ENCODE measurements at regions not wholly inside any gene's neighbourhood (a gene's known extent, or its start where the extent isn't known, plus 50 kb on each side); places are given as distances from the start of the nearest gene placed in this dataset.

DNA sequence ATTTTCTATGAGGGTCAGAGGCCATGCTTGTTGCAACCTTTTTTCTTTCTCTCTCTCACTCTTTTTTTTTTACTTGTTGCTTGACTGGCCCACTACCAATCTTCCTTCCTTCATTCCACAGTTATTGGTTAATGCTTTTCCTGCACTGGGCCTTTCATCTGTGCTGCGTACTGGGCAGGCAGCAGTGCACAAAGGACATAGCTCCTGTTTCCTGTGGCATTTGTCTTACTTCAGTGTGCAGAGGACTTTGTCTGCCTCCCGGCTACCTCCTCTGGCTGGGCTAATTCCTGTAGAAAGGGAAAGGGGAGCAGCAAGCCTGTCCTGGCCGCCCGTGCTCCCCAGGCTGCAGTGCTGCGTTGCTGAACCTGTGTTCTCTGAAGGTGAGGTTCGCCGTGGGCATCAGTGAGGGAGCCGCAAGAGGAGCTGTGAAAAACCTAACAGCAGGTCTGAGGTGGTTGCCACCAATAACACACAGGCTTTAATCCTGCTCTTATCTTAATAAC, 93.7 kb upstream of the RGMA start:
- TF ChIP-seq, protein P1, sequence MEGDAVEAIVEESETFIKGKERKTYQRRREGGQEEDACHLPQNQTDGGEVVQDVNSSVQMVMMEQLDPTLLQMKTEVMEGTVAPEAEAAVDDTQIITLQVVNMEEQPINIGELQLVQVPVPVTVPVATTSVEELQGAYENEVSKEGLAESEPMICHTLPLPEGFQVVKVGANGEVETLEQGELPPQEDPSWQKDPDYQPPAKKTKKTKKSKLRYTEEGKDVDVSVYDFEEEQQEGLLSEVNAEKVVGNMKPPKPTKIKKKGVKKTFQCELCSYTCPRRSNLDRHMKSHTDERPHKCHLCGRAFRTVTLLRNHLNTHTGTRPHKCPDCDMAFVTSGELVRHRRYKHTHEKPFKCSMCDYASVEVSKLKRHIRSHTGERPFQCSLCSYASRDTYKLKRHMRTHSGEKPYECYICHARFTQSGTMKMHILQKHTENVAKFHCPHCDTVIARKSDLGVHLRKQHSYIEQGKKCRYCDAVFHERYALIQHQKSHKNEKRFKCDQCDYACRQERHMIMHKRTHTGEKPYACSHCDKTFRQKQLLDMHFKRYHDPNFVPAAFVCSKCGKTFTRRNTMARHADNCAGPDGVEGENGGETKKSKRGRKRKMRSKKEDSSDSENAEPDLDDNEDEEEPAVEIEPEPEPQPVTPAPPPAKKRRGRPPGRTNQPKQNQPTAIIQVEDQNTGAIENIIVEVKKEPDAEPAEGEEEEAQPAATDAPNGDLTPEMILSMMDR (IDR thresholded peaks at IDR 0.05; ENCODE audit: insufficient read depth, low read depth, low read length): no peak
- TF ChIP-seq EZH2 (IDR thresholded peaks at IDR 0.05; ENCODE audit: insufficient read depth, low read length): no peak
